GM18520 (cell line): ENCODE measurements at regions not wholly inside any gene's neighbourhood (a gene's known extent, or its start where the extent isn't known, plus 50 kb on each side); places are given as distances from the start of the nearest gene placed in this dataset.

Experiments
- ATAC-seq: cut with Tn5 transposase; IDR thresholded peaks from one replicate; pipeline ENCODE4 v1.9.1; 2021; ENCODE audit not compliant: unreplicated experiment

- no peak for ATAC-seq
Measured at GRCh38 chr1:186557147-186557777, 96.3 kb upstream of the PDC start.

DNA sequence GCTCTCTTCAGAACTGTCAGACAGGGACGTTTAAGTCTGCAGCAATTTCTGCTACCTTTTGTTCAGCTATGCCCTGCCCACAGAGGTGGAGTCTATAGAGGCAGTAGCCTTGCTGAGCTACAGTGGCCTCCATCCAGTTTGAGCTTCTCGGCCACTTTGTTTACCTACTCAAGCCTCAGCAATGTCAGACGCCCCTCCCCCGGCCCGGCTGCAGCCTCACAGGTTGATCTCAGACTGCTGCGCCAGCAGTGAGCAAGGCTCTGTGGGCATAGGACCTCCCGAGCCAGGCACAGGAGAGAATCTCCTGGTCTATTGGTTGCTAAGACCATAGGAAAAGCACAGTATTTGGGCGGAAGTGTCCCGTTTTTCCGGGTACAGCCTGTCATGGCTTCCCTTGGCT, 89.9 kb upstream of the PDC start:
- no peak for ATAC-seq

GRCh38 chr1:186541003-186541402, 80.1 kb upstream of the PDC start:
- ATAC-seq = no peak

DNA sequence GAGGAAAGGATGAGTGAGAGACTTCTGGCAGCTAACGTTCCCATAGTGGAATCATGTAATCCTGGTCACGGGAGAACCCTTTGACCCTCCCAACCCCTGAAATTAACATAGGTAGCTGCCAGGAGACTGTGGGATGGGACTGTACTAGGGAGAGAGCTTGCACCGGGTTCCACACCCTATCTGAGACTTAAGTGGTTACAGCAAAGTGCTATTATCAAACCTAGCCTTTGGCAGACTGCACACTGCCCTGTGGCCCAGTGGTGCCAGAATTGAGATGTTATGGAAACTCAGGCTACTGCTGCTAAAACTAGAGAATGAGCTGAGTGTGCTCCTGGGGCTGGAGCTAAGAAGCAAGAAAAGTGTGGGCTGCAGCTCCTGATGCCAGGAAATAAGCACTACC, 79.6 kb upstream of the PDC start:
- ATAC-seq = no peak

GRCh38 chr1:186536273-186536890, 75.5 kb upstream of the PDC start:
- no peak for ATAC-seq

GRCh38 chr1:186535388-186536133, 74.6 kb upstream of the PDC start:
- ATAC-seq = no peak

- no peak for ATAC-seq
Measured at GRCh38 chr1:186534401-186534800, 73.5 kb upstream of the PDC start.

DNA sequence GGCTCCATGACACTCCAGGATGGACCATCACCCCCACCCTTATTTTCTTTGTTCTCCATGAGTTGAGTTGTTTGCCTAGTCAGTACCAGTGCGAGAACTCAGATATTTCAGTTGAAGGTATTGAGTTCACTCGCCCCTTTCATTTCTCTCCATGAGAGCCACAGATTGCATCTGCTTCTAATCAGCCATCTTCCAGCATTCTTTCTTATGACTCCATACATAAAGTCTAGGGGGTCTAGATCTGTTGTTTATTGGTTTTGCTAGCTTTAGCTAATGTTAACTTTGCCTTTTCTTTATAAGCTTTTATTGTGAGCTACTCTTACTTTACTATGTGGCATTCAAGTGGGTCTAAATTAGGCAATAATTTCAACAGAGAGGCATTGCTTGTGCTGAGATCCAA, 71.6 kb upstream of the PDC start:
- no peak for ATAC-seq

GRCh38 chr1:186531561-186532165, 70.7 kb upstream of the PDC start:
- no peak for ATAC-seq

DNA sequence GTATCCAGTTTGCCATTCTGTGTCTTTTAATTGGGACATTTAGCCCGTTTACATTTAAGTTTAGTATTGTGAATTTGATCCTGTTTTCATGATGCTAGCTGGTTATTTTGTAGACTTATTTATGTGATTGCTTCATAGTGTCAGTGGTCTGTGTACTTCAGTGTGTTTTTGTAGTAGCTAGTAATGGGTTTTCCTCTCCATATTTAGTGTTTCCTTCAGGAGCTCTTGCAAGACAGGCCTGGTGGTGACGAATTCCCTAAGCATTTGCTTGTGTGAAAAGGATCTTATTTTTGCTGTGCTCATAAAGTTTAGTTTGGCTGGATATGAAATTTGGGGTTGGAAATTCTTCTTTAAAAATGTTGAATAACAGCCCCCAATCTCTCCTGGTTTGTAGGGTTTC, 69.2 kb upstream of the PDC start:
- no peak for ATAC-seq

GRCh38 chr1:186519982-186520381, 59.1 kb upstream of the PDC start:
- no peak for ATAC-seq

- ATAC-seq = peak; percentile 76
Measured at GRCh38 chr1:186518822-186519381, 58.0 kb upstream of the PDC start.

DNA sequence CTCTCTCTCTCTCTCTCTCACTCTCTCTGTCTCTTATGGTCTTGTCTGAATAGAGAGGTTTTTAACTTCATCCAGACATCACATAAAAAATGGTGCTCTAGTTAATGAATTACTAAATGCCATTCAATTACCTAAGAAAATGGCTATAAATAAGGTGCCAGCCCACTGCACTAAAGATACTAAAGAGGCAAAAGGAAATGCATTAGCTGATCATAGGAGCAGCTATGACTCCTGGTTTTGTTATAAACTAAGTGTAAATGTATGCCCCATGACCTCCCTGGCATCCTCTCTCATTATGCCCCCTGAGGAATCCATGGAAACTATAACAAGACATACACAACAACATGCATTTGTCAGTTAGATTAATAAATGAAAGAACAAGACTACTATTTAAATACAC, 57.5 kb upstream of the PDC start:
- ATAC-seq = no peak

DNA sequence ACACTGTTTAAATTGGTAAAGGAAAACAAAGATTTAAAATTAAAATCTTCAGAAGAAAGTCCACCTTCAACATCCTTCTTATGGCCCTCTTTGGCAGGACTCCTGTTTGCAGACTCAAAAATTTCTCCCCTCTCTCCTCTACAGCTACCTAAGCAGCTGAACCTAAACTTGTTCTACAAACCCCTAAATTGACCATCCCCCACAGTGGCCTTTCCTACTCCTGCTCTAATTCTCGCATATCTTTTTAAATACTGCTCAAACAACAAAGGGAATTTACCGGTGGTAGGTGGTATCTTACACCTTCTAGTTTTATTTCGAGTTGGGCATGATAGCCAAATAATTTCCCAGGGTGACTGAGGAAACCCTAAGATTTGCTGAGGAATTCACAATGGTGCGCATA, 53.5 kb upstream of the PDC start:
- ATAC-seq = no peak

DNA sequence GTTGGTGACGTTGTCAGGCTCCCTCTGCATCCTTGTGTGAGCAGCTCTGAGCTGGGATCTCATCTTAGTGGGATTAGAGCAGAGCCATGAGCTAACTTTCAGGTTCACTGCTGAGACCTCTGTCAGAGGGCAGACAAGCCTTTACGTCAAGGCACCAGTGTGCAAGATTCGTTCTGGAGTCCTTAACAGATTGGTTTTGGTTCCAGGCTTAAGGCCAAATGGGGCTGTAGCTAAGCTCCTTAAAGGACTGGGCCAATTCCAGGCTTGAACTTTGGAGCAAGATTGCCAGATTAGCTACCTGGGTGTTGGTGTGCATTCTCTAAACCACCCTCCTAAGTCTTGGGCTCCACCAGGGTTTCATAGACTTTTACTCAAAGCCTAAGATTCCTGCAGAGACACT, 52.6 kb upstream of the PDC start:
- no peak for ATAC-seq

- ATAC-seq = no peak
Measured at GRCh38 chr1:186512698-186513457, 52.0 kb upstream of the PDC start.

DNA sequence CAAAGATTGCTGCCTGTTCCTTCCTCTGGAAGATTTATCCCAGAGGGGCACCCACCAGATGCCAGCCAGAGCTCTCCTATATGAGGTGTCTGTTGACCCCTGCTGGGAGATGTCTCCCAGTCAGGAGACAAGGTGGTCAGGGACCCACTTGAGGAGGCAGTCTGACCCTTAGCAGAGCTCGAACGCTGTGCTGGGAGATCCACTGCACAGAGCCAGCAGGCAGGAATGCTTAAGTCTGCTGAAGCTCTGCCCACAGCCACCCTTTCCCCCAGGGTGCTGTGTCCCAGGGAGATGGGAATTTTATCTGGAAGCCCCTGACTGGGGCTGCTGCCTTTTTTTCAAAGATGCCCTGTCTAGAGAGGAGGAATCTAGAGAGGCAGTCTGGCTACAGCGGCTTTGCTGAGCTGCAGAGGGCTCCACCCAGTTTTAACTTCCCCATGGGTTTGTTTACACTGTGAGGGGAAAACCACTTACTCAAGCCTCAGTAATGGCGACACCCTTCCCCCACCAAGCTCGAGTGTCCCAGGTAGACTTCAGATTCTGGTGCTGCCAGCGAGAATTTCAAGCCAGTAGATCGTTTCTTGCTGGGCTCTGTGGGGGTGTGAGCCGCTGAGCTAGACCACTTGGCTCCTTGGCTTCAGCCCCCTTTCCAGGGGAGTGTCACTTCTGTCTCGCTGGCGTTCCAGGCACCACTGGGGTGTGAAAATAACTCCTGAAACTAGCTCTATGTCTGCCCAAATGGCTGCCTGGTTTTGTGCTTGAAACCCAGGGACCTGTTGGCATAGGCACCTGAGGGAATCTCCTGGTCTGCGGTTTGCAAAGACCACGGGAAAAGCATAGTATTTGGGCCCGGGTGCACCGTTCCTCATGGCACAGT, 51.1 kb upstream of the PDC start:
- ATAC-seq = peak; percentile 95
